ENCODE measurements at regions not wholly inside any gene's neighbourhood (a gene's known extent, or its start where the extent isn't known, plus 50 kb on each side); places are given as distances from the start of the nearest gene placed in this dataset.

GRCh38 chr13:40404407-40404806, 262.0 kb downstream of the FOXO1 start:
- no peak for TF ChIP-seq ZFX (CRISPR knock-in tag; IDR thresholded peaks at IDR 0.05)
- no peak for TF ChIP-seq SAFB2 (IDR thresholded peaks at IDR 0.05; ENCODE audit: borderline replicate concordance, low read depth, low read length, severe bottlenecking)
- no peak for TF ChIP-seq ETV6 (IDR thresholded peaks at IDR 0.05; ENCODE audit: borderline replicate concordance in 1 of 2, low read depth in 2 of 2, low read length in 1 of 2)
- no peak for TF ChIP-seq ETV6 (CRISPR knock-in tag; IDR thresholded peaks at IDR 0.05; ENCODE audit: borderline replicate concordance)
- TF ChIP-seq CEBPZ (IDR thresholded peaks at IDR 0.05; ENCODE audit: borderline replicate concordance, low read depth, low read length), result no peak
- TF ChIP-seq CTCF (IDR thresholded peaks at IDR 0.05 in 2 of 3, conservative IDR thresholded peaks at IDR 0.05 in 1 of 3; ENCODE audit: insufficient read depth in 2 of 3, low read depth in 1 of 3, low read length in 3 of 3), result no peak
- TF ChIP-seq POLR2A (conservative IDR thresholded peaks at IDR 0.05), result no peak
- no peak for TF ChIP-seq BACH1 (tag; IDR thresholded peaks at IDR 0.05)
- no peak for TF ChIP-seq SIRT6 (IDR thresholded peaks at IDR 0.05; ENCODE audit: low read depth, low read length)
- TF ChIP-seq MYC (IDR thresholded peaks at IDR 0.05; ENCODE audit: low read depth, low read length), result no peak
- no peak for TF ChIP-seq MYC (CRISPR knock-in tag; IDR thresholded peaks at IDR 0.05; ENCODE audit: borderline replicate concordance, low read depth)
- TF ChIP-seq ZNF561 (CRISPR knock-in tag; conservative IDR thresholded peaks at IDR 0.05), result no peak
- TF ChIP-seq RNF2 (IDR thresholded peaks at IDR 0.05), result no peak
